HepG2 (cell line): ENCODE measurements at regions not wholly inside any gene's neighbourhood (a gene's known extent, or its start where the extent isn't known, plus 50 kb on each side); places are given as distances from the start of the nearest gene placed in this dataset.

Experiments used
- ATAC-seq: fragments of 200-7000 bp; cut with Tn5 transposase; 3 replicates; pipeline ENCODE4 v1.9.1; 2020; ENCODE audit warnings: mild to moderate bottlenecking, moderate library complexity
- BruUV-seq: library from RNA; stranded (reverse); fragments of 400-500 nt; replicated peaks from 2 replicates; lab custom pipeline; 2021; lab: Mats Ljungman, UMichigan
- CTCF ChIA-PET: fragments of 300-600 bp; formaldehyde crosslinking; extraction: SDS; loops from one replicate; lab custom pipeline; 2021; ENCODE audit warnings: low total read pairs, inconsistent platforms, low intra/inter-chr PET ratio; lab: Yijun Ruan, JAX
- POLR2A ChIA-PET: fragments of 350-600 bp; sonication (Branson Sonifier 250); formaldehyde crosslinking; loops from one replicate; lab custom pipeline; 2020; ENCODE audit warnings: antibody characterized with exemption, inconsistent platforms; lab: Yijun Ruan, JAX
- DNase-seq: peaks from one replicate; pipeline ENCODE4 v3.0.0-alpha.2; 2015; ENCODE audit warnings: low spot score
- FAIRE-seq: peaks from 3 replicates; lab custom pipeline; 2011; peaks lifted over from hg19 to GRCh38; lab: Jason Lieb, UNC
- H2AFZ ChIP-seq: one replicate; pipeline ENCODE4 v1.6.1; 2011; ENCODE audit warnings: low read length, inconsistent platforms
- H3K27ac ChIP-seq: fragments of 300-600 bp; 3 replicates; pipeline ENCODE4 v1.8.0; 2011; ENCODE audit warnings: mixed run types, mild to moderate bottlenecking, mixed read lengths, low read length, inconsistent platforms; ENCODE audit not compliant: insufficient read depth; ENCODE audit errors: extremely low read length
- H3K27me3 ChIP-seq, 2 experiments: fragments of 200-600 bp in 1 of 2; 2 replicates in 1 of 2; 3 replicates in 1 of 2; pipeline versions ENCODE4 v1.6.0 to v1.8.0; 2011; ENCODE audit warnings: low read length in 2 of 2, mild to moderate bottlenecking in 2 of 2, moderate library complexity in 2 of 2, inconsistent platforms in 1 of 2; ENCODE audit not compliant: insufficient read depth in 2 of 2, control insufficient read depth in 1 of 2
- H3K36me3 ChIP-seq, 2 experiments: fragments of 200-600 bp in 1 of 2; replicated peaks in 1 of 2; 2 replicates in 1 of 2; 3 replicates in 1 of 2; pipeline versions ENCODE4 v1.5.1 to v1.8.0; 2011; ENCODE audit warnings: low read length in 2 of 2, inconsistent platforms in 1 of 2; ENCODE audit not compliant: insufficient read depth in 2 of 2, control insufficient read depth in 1 of 2
- H3K4me1 ChIP-seq: 2 replicates; pipeline ENCODE4 v1.5.1; 2012; ENCODE audit warnings: low read length, inconsistent platforms; ENCODE audit not compliant: insufficient read depth
- H3K4me2 ChIP-seq: 2 replicates; pipeline ENCODE4 v1.6.0; 2011; ENCODE audit warnings: low read depth, low read length, inconsistent platforms
- H3K4me3 ChIP-seq, 3 experiments: fragments of 200-600 bp in 1 of 3; sonication (generic), shearing (Covaris generic) in 1 of 3; replicated peaks in 1 of 3; 2 replicates each; pipeline ENCODE4 v1.5.1; 2011 to 2016; ENCODE audit warnings: low read length in 3 of 3, inconsistent platforms in 2 of 3, low read depth in 2 of 3, mild to moderate bottlenecking in 2 of 3, control low read depth in 1 of 3, mixed read lengths in 1 of 3; ENCODE audit not compliant: insufficient read depth in 1 of 3
- H3K79me2 ChIP-seq: one replicate; pipeline ENCODE4 v1.6.1; 2011; ENCODE audit warnings: low read length, inconsistent platforms; ENCODE audit not compliant: insufficient read depth
- H3K9ac ChIP-seq: 2 replicates; pipeline ENCODE4 v1.6.0; 2011; ENCODE audit warnings: mild to moderate bottlenecking, low read depth, low read length, inconsistent platforms; ENCODE audit not compliant: insufficient read depth
- H3K9me3 ChIP-seq: 2 replicates; pipeline ENCODE4 v1.5.1; 2012; ENCODE audit warnings: mild to moderate bottlenecking, low read length
- H4K20me1 ChIP-seq: 2 replicates; pipeline ENCODE4 v1.6.0; 2011; ENCODE audit warnings: inconsistent platforms, mild to moderate bottlenecking, low read length, moderate library complexity; ENCODE audit not compliant: insufficient read depth
- CC2D1A ChIP-seq: sonication (generic); formaldehyde crosslinking; IDR thresholded peaks from 2 replicates; pipeline ENCODE4 v1.8.1; 2023; ENCODE audit warnings: mild to moderate bottlenecking, missing genetic modification reagents
- ISX ChIP-seq: sonication (generic); formaldehyde crosslinking; conservative IDR thresholded peaks from 2 replicates; pipeline ENCODE4 v1.5.0; 2020; ENCODE audit warnings: missing genetic modification reagents
- MEIS2 ChIP-seq: sonication (generic); formaldehyde crosslinking; IDR thresholded peaks from 2 replicates; pipeline ENCODE4 v1.9.0; 2021; ENCODE audit warnings: mild to moderate bottlenecking, missing genetic modification reagents
- NKX3-1 ChIP-seq: sonication (generic); formaldehyde crosslinking; IDR thresholded peaks from 2 replicates; pipeline ENCODE4 v1.5.0; 2020; ENCODE audit warnings: missing genetic modification reagents
- PRMT3 ChIP-seq: sonication (generic); formaldehyde crosslinking; IDR thresholded peaks from 2 replicates; pipeline ENCODE4 v1.8.1; 2022; ENCODE audit warnings: low read depth, mild to moderate bottlenecking, moderate library complexity, missing genetic modification reagents, borderline replicate concordance
- SP4 ChIP-seq: sonication (generic); formaldehyde crosslinking; IDR thresholded peaks from 2 replicates; pipeline ENCODE4 v1.8.1; 2023; ENCODE audit warnings: mild to moderate bottlenecking, missing genetic modification reagents
- TSC22D2 ChIP-seq: sonication (generic); formaldehyde crosslinking; IDR thresholded peaks from 2 replicates; pipeline ENCODE4 v1.5.1; 2020; ENCODE audit warnings: missing genetic modification reagents, mild to moderate bottlenecking, borderline replicate concordance
- ZNF382 ChIP-seq: sonication (generic); formaldehyde crosslinking; IDR thresholded peaks from 2 replicates; pipeline ENCODE4 v1.5.0; 2020; ENCODE audit warnings: missing genetic modification reagents, mild to moderate bottlenecking, borderline replicate concordance
- ZSCAN22 ChIP-seq: sonication (generic); formaldehyde crosslinking; IDR thresholded peaks from 2 replicates; pipeline ENCODE4 v1.4.0; 2020; ENCODE audit warnings: mild to moderate bottlenecking, missing genetic modification reagents
- WGBS: methylation state at CpG from one replicate; pipeline ENCODE4 v1.1.6; 2017; ENCODE audit warnings: low lambda C conversion rate; 5-methylcytosine and 5-hydroxymethylcytosine counted together
- in situ Hi-C: cut with HindIII; loops from 2 replicates; pipeline ENCODE4 v1.10.0; 2017; ENCODE audit warnings: low pct_unique_long_range_greater_than_20kb; ENCODE audit not compliant: extremely low pct_ligation_motif_present
- intact Hi-C: fragments of 100-400 bp; cut with micrococcal nuclease; formaldehyde crosslinking; loops from one replicate; pipeline ENCODE4 v1.10.0; 2022; ENCODE audit not compliant: unreplicated experiment
- TF ChIP-seq, protein P1 (sequence below): sonication (generic); formaldehyde crosslinking; IDR thresholded peaks from 2 replicates; pipeline ENCODE4 v1.4.0; 2020; ENCODE audit warnings: mild to moderate bottlenecking, missing genetic modification reagents

DNA sequence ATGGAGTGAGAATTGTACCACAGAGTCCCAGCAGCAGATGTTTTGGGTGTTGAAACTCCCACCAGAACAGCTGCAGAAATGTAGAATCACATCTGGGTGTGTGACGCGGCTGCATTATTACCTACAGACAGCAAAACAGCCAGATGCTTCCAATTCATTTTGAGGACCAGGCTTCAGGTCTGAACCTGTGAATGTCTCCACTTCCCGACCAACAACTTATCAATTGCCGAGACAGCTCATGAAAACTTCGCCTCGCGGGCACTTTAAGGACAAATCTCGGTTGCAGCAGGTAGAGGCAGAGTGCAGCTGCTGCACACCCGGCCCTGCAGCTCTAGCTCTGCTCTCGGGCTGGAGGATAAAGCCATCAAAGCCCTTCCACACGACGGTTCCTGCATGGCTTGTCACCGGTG is 202.0 kb downstream of the HRH4 start:
- no peaks in the 10 kb centered on the region for H3K9me3 ChIP-seq
- 11% methylated on average over 12 of the region's 13 CpGs for WGBS
- intact Hi-C loops (no loop called here), in situ Hi-C loops (no loop called here)
- no peak overlapping the region for H3K27ac ChIP-seq
- H3K79me2 ChIP-seq = no peaks in the 10 kb centered on the region
- no peak for ATAC-seq
- no peaks in the 10 kb centered on the region for H4K20me1 ChIP-seq
- no peak overlapping the region for H2AFZ ChIP-seq
- TF ChIP-seq ISX (CRISPR knock-in tag) (no peak), ZSCAN22 (no peak), SP4 (CRISPR knock-in tag) (no peak), ZNF382 (CRISPR knock-in tag) (no peak), MEIS2 (CRISPR knock-in tag) (no peak), PRMT3 (CRISPR knock-in tag) (no peak), NKX3-1 (no peak), TSC22D2 (CRISPR knock-in tag) (no peak), CC2D1A (no peak)
- TF ChIP-seq, protein P1, sequence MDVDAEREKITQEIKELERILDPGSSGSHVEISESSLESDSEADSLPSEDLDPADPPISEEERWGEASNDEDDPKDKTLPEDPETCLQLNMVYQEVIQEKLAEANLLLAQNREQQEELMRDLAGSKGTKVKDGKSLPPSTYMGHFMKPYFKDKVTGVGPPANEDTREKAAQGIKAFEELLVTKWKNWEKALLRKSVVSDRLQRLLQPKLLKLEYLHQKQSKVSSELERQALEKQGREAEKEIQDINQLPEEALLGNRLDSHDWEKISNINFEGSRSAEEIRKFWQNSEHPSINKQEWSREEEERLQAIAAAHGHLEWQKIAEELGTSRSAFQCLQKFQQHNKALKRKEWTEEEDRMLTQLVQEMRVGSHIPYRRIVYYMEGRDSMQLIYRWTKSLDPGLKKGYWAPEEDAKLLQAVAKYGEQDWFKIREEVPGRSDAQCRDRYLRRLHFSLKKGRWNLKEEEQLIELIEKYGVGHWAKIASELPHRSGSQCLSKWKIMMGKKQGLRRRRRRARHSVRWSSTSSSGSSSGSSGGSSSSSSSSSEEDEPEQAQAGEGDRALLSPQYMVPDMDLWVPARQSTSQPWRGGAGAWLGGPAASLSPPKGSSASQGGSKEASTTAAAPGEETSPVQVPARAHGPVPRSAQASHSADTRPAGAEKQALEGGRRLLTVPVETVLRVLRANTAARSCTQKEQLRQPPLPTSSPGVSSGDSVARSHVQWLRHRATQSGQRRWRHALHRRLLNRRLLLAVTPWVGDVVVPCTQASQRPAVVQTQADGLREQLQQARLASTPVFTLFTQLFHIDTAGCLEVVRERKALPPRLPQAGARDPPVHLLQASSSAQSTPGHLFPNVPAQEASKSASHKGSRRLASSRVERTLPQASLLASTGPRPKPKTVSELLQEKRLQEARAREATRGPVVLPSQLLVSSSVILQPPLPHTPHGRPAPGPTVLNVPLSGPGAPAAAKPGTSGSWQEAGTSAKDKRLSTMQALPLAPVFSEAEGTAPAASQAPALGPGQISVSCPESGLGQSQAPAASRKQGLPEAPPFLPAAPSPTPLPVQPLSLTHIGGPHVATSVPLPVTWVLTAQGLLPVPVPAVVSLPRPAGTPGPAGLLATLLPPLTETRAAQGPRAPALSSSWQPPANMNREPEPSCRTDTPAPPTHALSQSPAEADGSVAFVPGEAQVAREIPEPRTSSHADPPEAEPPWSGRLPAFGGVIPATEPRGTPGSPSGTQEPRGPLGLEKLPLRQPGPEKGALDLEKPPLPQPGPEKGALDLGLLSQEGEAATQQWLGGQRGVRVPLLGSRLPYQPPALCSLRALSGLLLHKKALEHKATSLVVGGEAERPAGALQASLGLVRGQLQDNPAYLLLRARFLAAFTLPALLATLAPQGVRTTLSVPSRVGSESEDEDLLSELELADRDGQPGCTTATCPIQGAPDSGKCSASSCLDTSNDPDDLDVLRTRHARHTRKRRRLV (CRISPR knock-in tag) = no peak
- POLR2A ChIA-PET = no interaction called here
- peaks cover 0 to 6% of the 10 kb centered on the region in 2 experiments; a peak in 3 of 5 replicates for H3K27me3 ChIP-seq
- H3K36me3 ChIP-seq = no peaks in the 10 kb centered on the region
- no peak overlapping the region for H3K9ac ChIP-seq
- FAIRE-seq = no peak
- DNase-seq = no peak
- BruUV-seq = no TSS peak
- H3K4me2 ChIP-seq = no peak overlapping the region
- no peaks in the 10 kb centered on the region for H3K4me1 ChIP-seq
- CTCF ChIA-PET = no interaction called here
- H3K4me3 ChIP-seq = no peak overlapping the region
